ENCODE measurements at regions not wholly inside any gene's neighbourhood (a gene's known extent, or its start where the extent isn't known, plus 50 kb on each side); places are given as distances from the start of the nearest gene placed in this dataset.

GRCh38 chr10:4527281-4527970 lies 298.6 kb upstream of the AKR1E2 start:
- DNase-seq (ENCODE audit: low spot score): no peak

GRCh38 chr10:4526311-4526731 lies 299.7 kb upstream of the AKR1E2 start:
- DNase-seq (ENCODE audit: low spot score): no peak

GRCh38 chr10:4525103-4525502 lies 300.9 kb upstream of the AKR1E2 start:
- DNase-seq (ENCODE audit: low spot score): no peak

- DNase-seq (ENCODE audit: low spot score): no peak
These were observed 303.6 kb upstream of the AKR1E2 start for GRCh38 chr10:4522296-4523000.

- DNase-seq (ENCODE audit: low spot score): no peak
These were observed 306.2 kb upstream of the AKR1E2 start for GRCh38 chr10:4519658-4520402.

GRCh38 chr10:4517746-4518145 lies 308.3 kb upstream of the AKR1E2 start:
- no peak for DNase-seq (ENCODE audit: low spot score)

GRCh38 chr10:4515721-4516120 lies 310.3 kb upstream of the AKR1E2 start:
- no peak for DNase-seq (ENCODE audit: low spot score)

- no peak for DNase-seq (ENCODE audit: low spot score)
These were observed 311.4 kb upstream of the AKR1E2 start for GRCh38 chr10:4514445-4515108.

- peak; percentile 27 for DNase-seq (ENCODE audit: low spot score)
These were observed 313.3 kb upstream of the AKR1E2 start for GRCh38 chr10:4512671-4513240.

GRCh38 chr10:4512196-4512595 lies 313.8 kb upstream of the AKR1E2 start:
- no peak for DNase-seq (ENCODE audit: low spot score)

- no peak for DNase-seq (ENCODE audit: low spot score)
These were observed 314.5 kb upstream of the AKR1E2 start for GRCh38 chr10:4511509-4511908.

- no peak for DNase-seq (ENCODE audit: low spot score)
These were observed 316.6 kb upstream of the AKR1E2 start for GRCh38 chr10:4509405-4509804.

- no peak for DNase-seq (ENCODE audit: low spot score)
These were observed 319.9 kb upstream of the AKR1E2 start for GRCh38 chr10:4506095-4506494.

- no peak for DNase-seq (ENCODE audit: low spot score)
These were observed 321.5 kb upstream of the AKR1E2 start for GRCh38 chr10:4504550-4504949.

- no peak for DNase-seq (ENCODE audit: low spot score)
These were observed 322.9 kb upstream of the AKR1E2 start for GRCh38 chr10:4503076-4503475.

- DNase-seq (ENCODE audit: low spot score): no peak
These were observed 324.7 kb upstream of the AKR1E2 start for GRCh38 chr10:4501306-4501705.

- DNase-seq (ENCODE audit: low spot score): no peak
These were observed 327.2 kb upstream of the AKR1E2 start for GRCh38 chr10:4498711-4499251.

- DNase-seq (ENCODE audit: low spot score): no peak
These were observed 331.5 kb upstream of the AKR1E2 start for GRCh38 chr10:4494551-4494950.

GRCh38 chr10:4492202-4492601 lies 333.8 kb upstream of the AKR1E2 start:
- no peak for DNase-seq (ENCODE audit: low spot score)

GRCh38 chr10:4488904-4489303 lies 337.1 kb upstream of the AKR1E2 start:
- DNase-seq (ENCODE audit: low spot score): no peak

- no peak for DNase-seq (ENCODE audit: low spot score)
These were observed 340.4 kb upstream of the AKR1E2 start for GRCh38 chr10:4485636-4486035.

- no peak for DNase-seq (ENCODE audit: low spot score)
These were observed 342.2 kb upstream of the AKR1E2 start for GRCh38 chr10:4483811-4484210.
